ENCODE measurements at regions not wholly inside any gene's neighbourhood (a gene's known extent, or its start where the extent isn't known, plus 50 kb on each side); places are given as distances from the start of the nearest gene placed in this dataset.

GRCh38 chr5:8694545-8694944, 825.6 kb downstream of the MTRR start:
- ChIA-PET CTCF (no interaction called here), POLR2A (ENCODE audit: low non-redundant PET) (no interaction called here)
- DNase-seq (ENCODE audit: low spot score), result no peak

DNA sequence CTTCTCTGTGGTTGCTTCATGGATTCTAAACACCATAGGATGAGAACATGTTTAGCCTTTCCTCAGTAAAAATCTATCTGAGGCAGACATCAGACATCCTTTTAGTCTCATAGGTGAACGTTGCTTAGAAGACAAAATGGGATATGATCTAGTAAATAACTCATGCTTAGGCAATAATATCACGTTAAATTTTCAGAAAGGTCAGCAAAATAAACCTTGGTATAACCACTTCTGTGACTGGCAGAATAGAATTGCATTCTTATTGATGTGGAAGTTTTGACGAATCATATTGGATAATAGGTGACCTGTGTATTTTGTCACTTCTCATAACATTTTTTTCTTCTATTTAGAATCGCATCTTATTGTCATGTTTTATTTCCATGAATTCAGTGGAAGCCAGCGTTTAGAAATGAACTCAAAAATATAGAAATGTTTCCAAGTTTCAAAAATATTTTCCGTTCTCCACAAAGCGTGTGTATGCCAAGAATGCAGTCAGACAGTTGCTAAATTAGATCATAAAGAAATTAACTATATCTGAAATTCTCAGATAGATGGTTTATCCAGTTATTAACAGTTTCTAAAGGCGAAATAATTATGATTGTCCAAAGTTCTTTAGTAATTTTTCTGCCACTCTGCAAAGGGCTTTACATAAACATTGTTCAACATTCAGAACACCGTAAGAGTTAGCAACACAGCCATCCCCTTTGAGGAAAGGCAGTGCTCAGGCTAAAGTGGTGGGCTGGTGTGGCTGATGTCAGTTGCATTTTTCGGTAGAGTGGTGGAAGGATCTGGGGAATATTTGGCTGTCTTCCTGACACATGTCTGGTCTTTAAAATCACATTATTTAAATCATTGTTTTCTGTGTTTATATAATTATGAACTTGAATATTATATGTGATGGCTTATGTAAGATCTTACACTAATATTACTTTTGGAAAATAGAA, 827.2 kb downstream of the MTRR start:
- no peak for DNase-seq (ENCODE audit: low spot score)
- H3K27ac ChIP-seq, result no peak overlapping the region
- TF ChIP-seq, protein P1, sequence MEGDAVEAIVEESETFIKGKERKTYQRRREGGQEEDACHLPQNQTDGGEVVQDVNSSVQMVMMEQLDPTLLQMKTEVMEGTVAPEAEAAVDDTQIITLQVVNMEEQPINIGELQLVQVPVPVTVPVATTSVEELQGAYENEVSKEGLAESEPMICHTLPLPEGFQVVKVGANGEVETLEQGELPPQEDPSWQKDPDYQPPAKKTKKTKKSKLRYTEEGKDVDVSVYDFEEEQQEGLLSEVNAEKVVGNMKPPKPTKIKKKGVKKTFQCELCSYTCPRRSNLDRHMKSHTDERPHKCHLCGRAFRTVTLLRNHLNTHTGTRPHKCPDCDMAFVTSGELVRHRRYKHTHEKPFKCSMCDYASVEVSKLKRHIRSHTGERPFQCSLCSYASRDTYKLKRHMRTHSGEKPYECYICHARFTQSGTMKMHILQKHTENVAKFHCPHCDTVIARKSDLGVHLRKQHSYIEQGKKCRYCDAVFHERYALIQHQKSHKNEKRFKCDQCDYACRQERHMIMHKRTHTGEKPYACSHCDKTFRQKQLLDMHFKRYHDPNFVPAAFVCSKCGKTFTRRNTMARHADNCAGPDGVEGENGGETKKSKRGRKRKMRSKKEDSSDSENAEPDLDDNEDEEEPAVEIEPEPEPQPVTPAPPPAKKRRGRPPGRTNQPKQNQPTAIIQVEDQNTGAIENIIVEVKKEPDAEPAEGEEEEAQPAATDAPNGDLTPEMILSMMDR (conservative IDR thresholded peaks at IDR 0.05; ENCODE audit: low read depth), result no peak
- POLR2A ChIA-PET (ENCODE audit: low non-redundant PET), result no interaction called here
- CTCF ChIA-PET, result no interaction called here

More at GRCh38 chr5:8694545-8694944, 825.6 kb downstream of the MTRR start:
- TF ChIP-seq, protein P1 (conservative IDR thresholded peaks at IDR 0.05; ENCODE audit: low read depth), result no peak
- H3K27ac ChIP-seq, result no peak overlapping the region

DNA sequence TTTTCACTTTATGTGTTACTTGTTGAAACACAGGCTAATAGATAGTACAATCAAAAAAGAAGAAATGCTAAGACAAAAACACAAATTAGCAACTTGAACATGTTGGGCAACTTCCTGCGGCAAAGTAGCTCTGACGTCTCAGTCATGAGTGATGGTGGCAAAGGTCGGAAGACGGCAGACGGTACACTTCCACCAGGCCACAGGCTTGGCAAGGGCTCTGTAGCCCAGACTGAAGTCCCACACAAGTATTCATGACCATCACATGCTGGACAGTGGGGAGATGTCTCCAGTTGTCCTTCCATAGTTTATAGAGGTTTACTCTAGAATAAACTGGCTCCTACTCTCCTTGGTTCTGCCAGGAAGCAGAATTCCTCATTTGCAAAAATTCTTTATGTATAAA, 831.3 kb downstream of the MTRR start:
- no peak for DNase-seq (ENCODE audit: low spot score)
- ChIA-PET CTCF (no interaction called here), POLR2A (ENCODE audit: low non-redundant PET) (no interaction called here)

DNA sequence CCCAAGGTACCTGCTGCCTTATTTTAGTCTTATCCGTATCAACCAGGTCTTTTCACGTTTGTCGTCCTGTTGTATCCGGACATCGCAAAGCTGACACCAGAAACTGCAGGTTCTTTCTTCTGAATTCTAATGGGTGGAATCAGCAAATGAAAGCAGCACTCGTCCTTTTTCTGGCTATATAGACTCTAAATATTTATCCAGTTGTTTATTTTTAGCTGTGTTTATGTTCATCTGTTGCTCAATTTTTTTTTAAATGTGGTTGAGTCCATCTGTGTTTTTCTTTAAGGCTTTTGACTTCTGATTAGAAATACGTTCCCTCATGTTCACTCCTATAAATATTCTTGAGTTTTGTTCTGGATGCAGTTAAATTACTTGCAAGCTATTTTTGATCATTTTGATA, 831.7 kb downstream of the MTRR start:
- POLR2A ChIA-PET (ENCODE audit: low non-redundant PET), result no interaction called here
- no peak overlapping the region for H3K27ac ChIP-seq
- TF ChIP-seq, protein P1 (conservative IDR thresholded peaks at IDR 0.05; ENCODE audit: low read depth), result no peak
- CTCF ChIA-PET, result no interaction called here
- no peak for DNase-seq (ENCODE audit: low spot score)

More for the DNA sequence above, 831.3 kb downstream of the MTRR start:
- TF ChIP-seq, protein P1 (conservative IDR thresholded peaks at IDR 0.05; ENCODE audit: low read depth), result no peak
- H3K27ac ChIP-seq, result no peak overlapping the region

DNA sequence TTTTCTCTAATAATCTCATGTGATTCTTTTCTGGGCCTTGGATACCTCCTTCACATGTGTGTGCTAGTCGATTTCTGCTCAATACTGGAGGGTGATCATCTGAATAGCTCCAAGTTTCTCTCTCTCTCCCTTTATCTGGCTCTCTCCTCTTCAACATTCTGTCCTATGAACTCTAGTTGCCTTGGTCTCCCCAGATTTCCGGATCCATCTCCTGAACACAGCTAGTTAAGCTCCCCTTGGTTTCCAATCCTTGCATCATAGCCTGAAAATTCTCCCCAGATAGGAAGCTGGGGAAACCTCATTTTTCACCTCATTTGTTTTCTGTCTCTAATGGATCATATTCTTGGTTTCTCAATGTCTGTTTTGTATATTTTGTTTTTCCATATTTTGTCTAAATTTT, 832.3 kb downstream of the MTRR start:
- POLR2A ChIA-PET (ENCODE audit: low non-redundant PET), result no interaction called here
- no peak overlapping the region for H3K27ac ChIP-seq
- TF ChIP-seq, protein P1 (conservative IDR thresholded peaks at IDR 0.05; ENCODE audit: low read depth), result no peak
- CTCF ChIA-PET, result no interaction called here
- no peak for DNase-seq (ENCODE audit: low spot score)

- H3K27ac ChIP-seq, result no peak overlapping the region
- TF ChIP-seq, protein P1 (conservative IDR thresholded peaks at IDR 0.05; ENCODE audit: low read depth), result no peak
- CTCF ChIA-PET, result no interaction called here
- DNase-seq (ENCODE audit: low spot score), result no peak
- POLR2A ChIA-PET (ENCODE audit: low non-redundant PET), result no interaction called here
Measured at GRCh38 chr5:8710426-8710930, 835.4 kb downstream of the SEMA5A start.
